HG02981 (cell line): ENCODE measurements at regions not wholly inside any gene's neighbourhood (a gene's known extent, or its start where the extent isn't known, plus 50 kb on each side); places are given as distances from the start of the nearest gene placed in this dataset.

Source experiments
- ATAC-seq: cut with Tn5 transposase; IDR thresholded peaks from one replicate; pipeline ENCODE4 v1.9.1; 2021; ENCODE audit warnings: mild to moderate bottlenecking, moderate library complexity; ENCODE audit not compliant: unreplicated experiment

GRCh38 chr4:71930459-71930858 is 101.3 kb upstream of the NPFFR2 start:
- no peak for ATAC-seq

GRCh38 chr4:71932941-71933340 is 98.9 kb upstream of the NPFFR2 start:
- no peak for ATAC-seq

- no peak for ATAC-seq
These were observed 93.0 kb upstream of the NPFFR2 start for GRCh38 chr4:71938776-71939175.

GRCh38 chr4:71941001-71941400 is 90.8 kb upstream of the NPFFR2 start:
- ATAC-seq: no peak

GRCh38 chr4:71944956-71945355 is 86.8 kb upstream of the NPFFR2 start:
- no peak for ATAC-seq

GRCh38 chr4:71945791-71946190 is 86.0 kb upstream of the NPFFR2 start:
- ATAC-seq: no peak

- ATAC-seq: no peak
These were observed 72.8 kb upstream of the NPFFR2 start for GRCh38 chr4:71958978-71959377.

- ATAC-seq: no peak
These were observed 69.1 kb upstream of the NPFFR2 start for GRCh38 chr4:71962622-71963264.

- ATAC-seq: no peak
These were observed 57.1 kb upstream of the NPFFR2 start for GRCh38 chr4:71974681-71975080.

- no peak for ATAC-seq
These were observed 55.3 kb upstream of the NPFFR2 start for GRCh38 chr4:71976523-71976922.

GRCh38 chr4:71978210-71978835 is 53.5 kb upstream of the NPFFR2 start:
- ATAC-seq: no peak

- ATAC-seq: no peak
These were observed 50.8 kb upstream of the NPFFR2 start for GRCh38 chr4:71980976-71981375.
